ENCODE measurements at regions not wholly inside any gene's neighbourhood (a gene's known extent, or its start where the extent isn't known, plus 50 kb on each side); places are given as distances from the start of the nearest gene placed in this dataset.

DNA sequence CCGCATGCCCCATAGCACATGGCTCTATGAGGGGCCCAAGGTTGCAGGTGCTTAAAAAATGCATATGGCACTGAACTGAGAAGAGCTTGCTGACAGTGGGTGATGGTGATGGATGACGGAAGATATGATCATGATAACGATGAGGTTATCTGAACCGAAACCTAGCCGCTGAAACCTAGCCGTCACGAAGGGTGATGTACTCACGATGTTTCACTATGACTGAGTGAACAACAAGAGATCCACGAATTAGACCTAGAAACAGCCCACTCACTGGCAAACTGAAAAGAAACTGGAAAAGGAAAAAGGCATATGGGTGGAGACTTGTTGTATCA is 57.6 kb upstream of the BCL6 start:
- ATAC-seq = peak; percentile 81
- 10% methylated on average over 9 of the region's 9 CpGs for WGBS (ENCODE audit: insufficient coverage, insufficient replicate concordance, low lambda C conversion rate, missing lambda C conversion rate)
- peaks cover 33% of the 10 kb centered on the region for H3K4me1 ChIP-seq (ENCODE audit: control insufficient read depth, insufficient read depth, low read length)
- H3K9ac ChIP-seq (ENCODE audit: control insufficient read depth, insufficient read depth, low read length) = no peak overlapping the region
- peaks cover 2% of the 10 kb centered on the region; the same call in 1 of the 3 replicates for H3K9me3 ChIP-seq (replicated peaks; ENCODE audit: control insufficient read depth, insufficient read depth, low read length)
- H3K4me3 ChIP-seq = no peak overlapping the region
- SMC1A ChIA-PET (ENCODE audit: uncharacterized antibody, unreplicated experiment) = interaction anchor here (1.2 to 2.0 kb wide), 4 partner anchors 11 to 99 kb away, joined by 3 to 7 read pairs (median 4); no protein-coding TSS in a partner anchor
- POLR2A ChIA-PET = interaction anchor here (1.2 kb wide), 1 partner anchor 57 kb away, joined by 3 read pairs; the partner anchor contains the start of gene BCL6
- no peaks in the 10 kb centered on the region for H4K20me1 ChIP-seq (ENCODE audit: control insufficient read depth, insufficient read depth)
- no peaks in the 10 kb centered on the region for H3K27me3 ChIP-seq (replicated peaks in 1 of 2; ENCODE audit: control insufficient read depth in 2 of 2, insufficient read depth in 2 of 2, low read length in 1 of 2)
- intact Hi-C loops (cut with micrococcal nuclease; ENCODE audit: unreplicated experiment) = loop anchor here (1.0 to 5.0 kb wide), 3 partner anchors 30 to 114 kb away; no protein-coding TSS in a partner anchor
- CTCF ChIA-PET = interaction anchor here (0.8 to 1.5 kb wide), 5 partner anchors 9 to 63 kb away, joined by 3 to 7 read pairs (median 5); no protein-coding TSS in a partner anchor
- H3K79me2 ChIP-seq (ENCODE audit: control insufficient read depth, insufficient read depth, low read length) = no peaks in the 10 kb centered on the region
- RAD21 ChIA-PET (ENCODE audit: unreplicated experiment) = interaction anchor here (0.6 to 1.1 kb wide), 3 partner anchors 34 to 56 kb away, joined by 3 read pairs; no protein-coding TSS in a partner anchor
- in situ Hi-C loops (cut with MboI) = no loop called here
- H3K36me3 ChIP-seq (ENCODE audit: control insufficient read depth in 2 of 2, insufficient read depth in 2 of 2, low read length in 1 of 2) = no peaks in the 10 kb centered on the region
- DNase-seq (ENCODE audit: low read depth, low spot score) = peak; percentile 64
- H3K27ac ChIP-seq (ENCODE audit: control insufficient read depth, insufficient read depth) = no peak overlapping the region
- FAIRE-seq = peak; percentile 90
- H2AFZ ChIP-seq (ENCODE audit: control insufficient read depth, low read depth, low read length) = no peak overlapping the region
- peak overlapping the region; percentile 61 for H3K4me2 ChIP-seq (ENCODE audit: control insufficient read depth, insufficient read depth)
- no TSS peak for BruUV-seq (replicated peaks)
- TF ChIP-seq GATAD2B (conservative IDR thresholded peaks at IDR 0.05; ENCODE audit: low read depth) (peak; percentile 62; the same call in 1 of the 2 replicates), BACH1 (IDR thresholded peaks at IDR 0.05; ENCODE audit: borderline replicate concordance) (peak; percentile 76), SRF (IDR thresholded peaks at IDR 0.05; ENCODE audit: low read depth in 2 of 2, low read length in 2 of 2) (no peak), TCF12 (IDR thresholded peaks at IDR 0.05; ENCODE audit: low read depth, low read length) (peak; percentile 86), RAD51 (IDR thresholded peaks at IDR 0.05) (no peak), TCF3 (IDR thresholded peaks at IDR 0.05; ENCODE audit: borderline replicate concordance, insufficient read depth, low read depth, low read length) (peak; percentile 92; the same call in 1 of the 2 replicates), ETV6 (conservative IDR thresholded peaks at IDR 0.05 in 1 of 2, IDR thresholded peaks at IDR 0.05 in 1 of 2; ENCODE audit: borderline replicate concordance in 1 of 2, low read depth in 1 of 2) (peak in 1 of 2 experiments; percentile 91; a peak in 2 of 4 replicates), YY1 (IDR thresholded peaks at IDR 0.05; ENCODE audit: low read depth, low read length) (peak; percentile 82; the same call in 1 of the 2 replicates), SUZ12 (IDR thresholded peaks at IDR 0.05; ENCODE audit: unreplicated experiment) (no peak), GABPA (IDR thresholded peaks at IDR 0.05; ENCODE audit: low read depth) (peak; percentile 65; the same call in 1 of the 2 replicates), BRCA1 (IDR thresholded peaks at IDR 0.05; ENCODE audit: low read depth, low read length) (no peak), RCOR1 (conservative IDR thresholded peaks at IDR 0.05; ENCODE audit: low read depth, low read length) (no peak; the same call in 1 of the 2 replicates), ZZZ3 (IDR thresholded peaks at IDR 0.05; ENCODE audit: control insufficient read depth, insufficient read length, low read depth) (no peak), BMI1 (IDR thresholded peaks at IDR 0.05; ENCODE audit: borderline replicate concordance) (peak; percentile 81), SIX5 (IDR thresholded peaks at IDR 0.05; ENCODE audit: low read depth, low read length, severe bottlenecking) (no peak), ZBTB11 (CRISPR knock-in tag; IDR thresholded peaks at IDR 0.05) (no peak), NR2F1 (conservative IDR thresholded peaks at IDR 0.05) (peak; percentile 68), FOXM1 (IDR thresholded peaks at IDR 0.05; ENCODE audit: low read depth, low read length) (peak; percentile 98; the same call in 1 of the 2 replicates)
- TF ChIP-seq, protein P1, sequence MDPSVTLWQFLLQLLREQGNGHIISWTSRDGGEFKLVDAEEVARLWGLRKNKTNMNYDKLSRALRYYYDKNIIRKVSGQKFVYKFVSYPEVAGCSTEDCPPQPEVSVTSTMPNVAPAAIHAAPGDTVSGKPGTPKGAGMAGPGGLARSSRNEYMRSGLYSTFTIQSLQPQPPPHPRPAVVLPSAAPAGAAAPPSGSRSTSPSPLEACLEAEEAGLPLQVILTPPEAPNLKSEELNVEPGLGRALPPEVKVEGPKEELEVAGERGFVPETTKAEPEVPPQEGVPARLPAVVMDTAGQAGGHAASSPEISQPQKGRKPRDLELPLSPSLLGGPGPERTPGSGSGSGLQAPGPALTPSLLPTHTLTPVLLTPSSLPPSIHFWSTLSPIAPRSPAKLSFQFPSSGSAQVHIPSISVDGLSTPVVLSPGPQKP (IDR thresholded peaks at IDR 0.05; ENCODE audit: low read depth, low read length) = no peak
- TF ChIP-seq, protein P2, sequence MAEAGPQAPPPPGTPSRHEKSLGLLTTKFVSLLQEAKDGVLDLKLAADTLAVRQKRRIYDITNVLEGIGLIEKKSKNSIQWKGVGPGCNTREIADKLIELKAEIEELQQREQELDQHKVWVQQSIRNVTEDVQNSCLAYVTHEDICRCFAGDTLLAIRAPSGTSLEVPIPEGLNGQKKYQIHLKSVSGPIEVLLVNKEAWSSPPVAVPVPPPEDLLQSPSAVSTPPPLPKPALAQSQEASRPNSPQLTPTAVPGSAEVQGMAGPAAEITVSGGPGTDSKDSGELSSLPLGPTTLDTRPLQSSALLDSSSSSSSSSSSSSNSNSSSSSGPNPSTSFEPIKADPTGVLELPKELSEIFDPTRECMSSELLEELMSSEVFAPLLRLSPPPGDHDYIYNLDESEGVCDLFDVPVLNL (IDR thresholded peaks at IDR 0.05; ENCODE audit: low read depth, low read length) = no peak
